ENCODE measurements at regions not wholly inside any gene's neighbourhood (a gene's known extent, or its start where the extent isn't known, plus 50 kb on each side); places are given as distances from the start of the nearest gene placed in this dataset.

GRCh38 chr3:151983538-151983937, 110.1 kb downstream of the SUCNR1 start:
- Histone ChIP-seq H3K4me1 (ENCODE audit: low read depth, poor library complexity, severe bottlenecking) (no peaks in the 10 kb centered on the region), H2AFZ (ENCODE audit: low read depth) (no peak overlapping the region), H4K20me1 (ENCODE audit: insufficient read depth) (no peaks in the 10 kb centered on the region), H3K36me3 (ENCODE audit: insufficient read depth) (no peaks in the 10 kb centered on the region), H3K4me2 (no peak overlapping the region), H3K4me3 (IDR thresholded peaks at IDR 0.05; ENCODE audit: insufficient read depth, low read depth, low read length) (no peak overlapping the region), H3K9ac (no peak overlapping the region), H3K27me3 (ENCODE audit: insufficient read depth, low read depth) (no peaks in the 10 kb centered on the region), H3K79me2 (ENCODE audit: insufficient read depth, low read depth) (no peaks in the 10 kb centered on the region), H3K27ac (no peak overlapping the region)
- TF ChIP-seq CTCF (conservative IDR thresholded peaks at IDR 0.05; ENCODE audit: low read depth, low read length), result no peak

- H3K9ac ChIP-seq, result no peak overlapping the region
- H4K20me1 ChIP-seq (ENCODE audit: insufficient read depth), result no peaks in the 10 kb centered on the region
- H3K4me1 ChIP-seq (ENCODE audit: low read depth, poor library complexity, severe bottlenecking), result no peaks in the 10 kb centered on the region
- H3K79me2 ChIP-seq (ENCODE audit: insufficient read depth, low read depth), result no peaks in the 10 kb centered on the region
- H3K27ac ChIP-seq, result no peak overlapping the region
- H3K36me3 ChIP-seq (ENCODE audit: insufficient read depth), result no peaks in the 10 kb centered on the region
- no peak for TF ChIP-seq CTCF (conservative IDR thresholded peaks at IDR 0.05; ENCODE audit: low read depth, low read length)
- no peak overlapping the region for H2AFZ ChIP-seq (ENCODE audit: low read depth)
- H3K27me3 ChIP-seq (ENCODE audit: insufficient read depth, low read depth), result no peaks in the 10 kb centered on the region
- H3K4me2 ChIP-seq, result no peak overlapping the region
- no peak overlapping the region for H3K4me3 ChIP-seq (IDR thresholded peaks at IDR 0.05; ENCODE audit: insufficient read depth, low read depth, low read length)
Observed at GRCh38 chr3:151985787-151986430, 112.5 kb downstream of the SUCNR1 start.

- no peaks in the 10 kb centered on the region for H3K4me1 ChIP-seq (ENCODE audit: low read depth, poor library complexity, severe bottlenecking)
- H2AFZ ChIP-seq (ENCODE audit: low read depth), result no peak overlapping the region
- H3K9ac ChIP-seq, result no peak overlapping the region
- TF ChIP-seq CTCF (conservative IDR thresholded peaks at IDR 0.05; ENCODE audit: low read depth, low read length), result no peak
- no peaks in the 10 kb centered on the region for H3K27me3 ChIP-seq (ENCODE audit: insufficient read depth, low read depth)
- H3K79me2 ChIP-seq (ENCODE audit: insufficient read depth, low read depth), result no peaks in the 10 kb centered on the region
- H3K36me3 ChIP-seq (ENCODE audit: insufficient read depth), result no peaks in the 10 kb centered on the region
- H4K20me1 ChIP-seq (ENCODE audit: insufficient read depth), result no peaks in the 10 kb centered on the region
- H3K27ac ChIP-seq, result no peak overlapping the region
- H3K4me2 ChIP-seq, result no peak overlapping the region
- H3K4me3 ChIP-seq (IDR thresholded peaks at IDR 0.05; ENCODE audit: insufficient read depth, low read depth, low read length), result no peak overlapping the region
Observed at GRCh38 chr3:151987893-151988292, 114.5 kb downstream of the SUCNR1 start.

- TF ChIP-seq CTCF (conservative IDR thresholded peaks at IDR 0.05; ENCODE audit: low read depth, low read length), result no peak
- Histone ChIP-seq H3K27me3 (ENCODE audit: insufficient read depth, low read depth) (no peaks in the 10 kb centered on the region), H3K79me2 (ENCODE audit: insufficient read depth, low read depth) (no peaks in the 10 kb centered on the region), H3K4me2 (no peak overlapping the region), H3K36me3 (ENCODE audit: insufficient read depth) (no peaks in the 10 kb centered on the region), H3K4me1 (ENCODE audit: low read depth, poor library complexity, severe bottlenecking) (no peaks in the 10 kb centered on the region), H3K4me3 (IDR thresholded peaks at IDR 0.05; ENCODE audit: insufficient read depth, low read depth, low read length) (no peak overlapping the region), H3K27ac (no peak overlapping the region), H3K9ac (no peak overlapping the region), H4K20me1 (ENCODE audit: insufficient read depth) (no peaks in the 10 kb centered on the region), H2AFZ (ENCODE audit: low read depth) (no peak overlapping the region)
Observed at GRCh38 chr3:151989621-151990020, 116.2 kb downstream of the SUCNR1 start.

All from KMS-11 (cell line).